Anterior cingulate cortex (tissue), 58 donors: ENCODE measurements at regions not wholly inside any gene's neighbourhood (a gene's known extent, or its start where the extent isn't known, plus 50 kb on each side); places are given as distances from the start of the nearest gene placed in this dataset.

Experiments used
- DNase-seq, 58 donors: peaks; one replicate each; lab custom pipeline; 2025; lab: John Stamatoyannopoulos, UW

DNA sequence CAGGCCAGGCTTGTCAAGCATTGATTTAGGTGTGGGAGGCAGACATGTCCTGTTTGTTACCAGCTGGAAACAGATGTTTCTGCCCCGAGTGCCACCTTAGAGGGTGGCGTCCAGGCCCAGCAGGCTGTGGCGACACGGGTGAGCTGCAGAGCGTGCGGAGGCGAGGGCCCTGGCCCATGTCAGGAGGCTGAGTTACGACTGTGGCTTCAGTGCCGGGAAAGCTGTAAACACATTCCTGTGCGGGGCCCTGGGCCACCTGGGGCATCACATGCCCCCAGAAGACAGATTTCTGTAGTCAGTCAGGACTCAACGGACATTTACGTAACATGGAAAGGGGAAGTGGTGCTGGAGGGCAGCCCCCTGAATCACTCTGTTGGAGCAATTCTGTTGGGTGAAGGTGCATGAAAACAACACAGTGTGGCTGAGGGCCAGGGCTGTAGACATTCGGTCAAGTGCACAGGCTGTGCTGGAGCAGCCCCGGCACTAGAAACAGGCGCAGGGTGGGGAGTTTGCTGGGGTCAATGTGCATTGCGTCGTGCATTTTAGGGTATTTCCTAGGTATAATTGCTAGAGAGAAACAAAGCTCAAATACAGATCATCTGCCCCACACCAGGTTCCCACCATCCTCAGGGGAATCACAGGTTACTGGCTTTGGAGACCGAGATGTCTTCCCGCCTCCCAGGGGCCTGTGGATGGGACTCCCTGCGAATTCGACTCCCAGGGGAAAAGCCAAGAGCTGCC lies 291.8 kb downstream of the TMEM121 start:
- no peak for DNase-seq

- no peak for DNase-seq
Measured at GRCh38 chr14:105818712-105819005, 292.3 kb downstream of the TMEM121 start.

DNA sequence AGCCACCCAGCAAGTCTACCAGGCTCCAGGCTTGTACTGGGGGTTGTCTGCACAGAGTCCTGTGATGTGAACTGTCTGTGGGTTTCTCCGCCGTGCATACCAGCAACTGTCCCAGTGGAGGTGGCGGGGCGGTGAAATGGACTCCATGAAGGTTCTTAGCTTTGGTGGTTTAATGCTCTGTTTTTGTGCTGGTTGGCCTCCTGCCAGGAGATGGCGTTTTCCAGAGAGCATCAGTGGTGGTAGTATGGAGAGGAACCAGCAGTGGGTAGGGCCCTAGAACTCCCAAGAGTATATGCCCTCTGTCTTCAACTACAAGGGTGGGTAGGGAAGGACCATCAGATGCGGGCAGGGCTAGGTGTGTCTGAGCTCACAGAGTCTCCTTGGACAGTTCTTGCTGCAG lies 303.8 kb downstream of the TMEM121 start:
- DNase-seq, result no peak

DNA sequence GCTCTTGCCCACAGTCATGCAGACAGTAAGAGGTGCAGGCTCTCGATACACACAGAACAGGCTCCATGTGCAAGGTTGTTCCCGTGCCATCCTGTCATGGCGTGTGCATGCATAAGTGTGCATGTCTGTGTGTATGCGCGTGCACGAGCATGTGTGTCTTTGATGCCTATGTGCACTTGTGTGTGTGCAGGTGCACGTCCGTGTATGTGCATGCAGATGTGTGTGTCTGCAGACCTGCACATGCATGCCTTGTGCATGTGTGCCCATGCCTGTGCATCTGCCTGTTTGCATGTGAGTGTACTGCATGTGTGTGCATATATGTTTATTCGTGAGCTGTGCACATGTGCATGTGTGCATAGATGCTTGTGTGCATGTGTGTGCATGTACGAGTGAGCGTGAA lies 309.8 kb downstream of the TMEM121 start:
- DNase-seq, result no peak

- DNase-seq, result no peak
Measured at GRCh38 chr14:105836730-105837129, 310.3 kb downstream of the TMEM121 start.

DNA sequence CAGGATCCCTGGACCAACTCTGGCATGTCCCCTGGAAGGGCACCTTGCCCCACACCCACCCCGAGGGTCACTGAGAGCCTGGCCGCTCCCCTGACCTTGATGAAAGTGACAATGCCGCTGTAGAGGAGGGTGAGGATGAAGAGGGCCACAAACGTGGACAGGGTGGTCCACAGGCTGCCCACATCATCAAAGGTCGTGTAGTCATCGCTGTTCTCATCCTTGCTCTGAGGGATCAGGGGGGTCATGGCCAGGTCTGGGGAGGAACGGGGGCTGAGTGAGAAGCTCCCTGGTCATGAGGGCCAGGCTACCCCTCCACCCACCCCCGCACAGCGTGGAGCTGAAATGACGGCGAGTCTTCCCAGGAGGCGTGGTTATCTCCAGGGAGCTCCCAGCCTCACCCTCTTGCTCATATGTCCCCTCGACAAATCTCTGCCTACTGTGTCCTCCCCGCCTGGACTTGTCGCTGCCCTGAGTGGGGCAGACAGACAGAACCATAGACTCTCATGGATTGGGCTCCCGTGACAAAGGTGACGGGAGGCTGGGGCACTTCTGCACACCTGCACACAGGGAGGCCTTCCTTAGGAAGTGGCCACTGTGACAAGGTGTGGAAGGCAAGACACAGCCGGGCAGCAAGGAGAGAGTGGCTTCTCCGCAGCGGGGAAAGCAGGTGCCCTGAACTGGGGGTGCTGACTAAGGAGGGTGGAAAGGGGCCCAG lies 311.1 kb downstream of the TMEM121 start:
- DNase-seq, result no peak

- no peak for DNase-seq
Measured at GRCh38 chr14:105838107-105838506, 311.7 kb downstream of the TMEM121 start.

GRCh38 chr14:105838591-105839424 lies 312.4 kb downstream of the TMEM121 start:
- no peak for DNase-seq

DNA sequence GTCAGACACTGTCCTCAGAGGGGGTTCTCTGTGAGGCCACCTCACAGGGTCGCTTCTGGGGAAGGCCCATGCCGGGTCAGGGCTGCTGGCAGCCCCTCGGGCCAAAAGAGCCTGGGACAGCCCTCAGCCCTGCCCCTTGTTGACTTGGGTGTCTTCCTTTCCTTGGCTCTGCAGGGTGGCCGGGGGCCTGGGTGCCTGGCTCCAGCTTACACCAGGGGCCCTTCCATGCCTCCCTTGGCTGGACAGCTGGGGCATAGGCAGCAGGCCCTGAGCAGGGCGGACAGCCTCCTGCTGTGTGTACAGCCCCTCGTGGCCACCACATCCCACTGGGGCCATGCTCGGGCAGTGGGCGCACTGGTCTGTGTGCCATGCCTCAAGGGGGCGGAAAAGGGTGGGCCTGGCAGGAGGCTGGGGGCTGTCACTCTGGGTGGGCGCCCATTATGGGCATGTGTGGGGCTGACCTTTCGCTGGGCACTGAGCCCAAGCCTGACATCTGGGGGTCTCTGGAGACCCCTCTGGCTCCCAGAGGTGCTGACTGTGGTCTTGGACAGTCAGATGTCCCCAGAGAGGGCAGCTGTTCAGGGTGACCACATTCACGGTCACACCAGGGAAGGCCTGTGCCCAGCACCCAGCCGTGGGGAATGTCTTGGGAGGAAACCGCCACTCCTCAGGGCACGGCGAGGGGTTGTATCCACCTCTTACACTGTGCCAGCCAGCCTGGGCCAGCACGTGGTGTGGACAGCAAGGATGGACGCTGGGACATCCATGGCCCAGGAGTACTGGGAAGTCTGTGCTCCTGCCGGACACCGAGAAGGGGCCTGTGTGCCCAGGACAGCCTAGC lies 313.3 kb downstream of the TMEM121 start:
- DNase-seq, result no peak

DNA sequence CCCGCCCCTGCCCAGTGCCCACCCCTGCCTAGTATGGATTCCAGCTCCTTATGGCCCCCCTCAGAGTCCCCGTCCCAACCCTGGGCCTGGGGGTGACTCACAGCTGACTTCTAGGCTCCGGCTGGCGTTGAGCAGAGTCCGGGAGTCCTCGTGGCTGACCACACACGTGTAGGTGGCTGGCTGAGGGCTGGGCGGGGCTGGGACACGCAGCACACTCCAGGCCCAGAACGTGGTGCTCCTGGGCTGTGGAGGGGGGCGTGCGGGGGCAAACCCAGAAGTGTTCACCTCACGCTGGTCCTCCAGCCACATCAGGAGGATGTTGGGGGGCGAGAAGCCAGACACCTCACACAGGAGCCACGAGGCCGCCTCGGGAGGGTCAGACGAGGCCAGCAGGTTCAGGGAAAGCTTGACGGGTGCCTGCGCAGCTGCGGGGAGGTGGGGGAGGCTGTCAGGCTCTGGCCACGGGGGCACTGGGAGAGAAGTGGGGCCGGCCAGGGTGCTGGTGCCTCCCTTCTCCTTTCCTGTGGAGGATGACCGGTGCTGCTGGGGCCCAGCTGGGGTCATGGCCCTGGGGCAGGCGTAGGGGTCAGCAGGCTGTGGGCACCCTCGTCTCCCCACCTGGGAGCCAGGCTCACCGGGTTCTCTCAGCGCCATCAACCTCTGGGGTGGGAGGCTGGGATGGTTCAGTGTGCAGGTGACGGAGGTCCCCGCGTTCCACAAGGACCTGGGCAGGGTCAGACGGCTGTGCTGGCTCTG lies 314.1 kb downstream of the TMEM121 start:
- no peak for DNase-seq

GRCh38 chr14:105841022-105842009 lies 314.9 kb downstream of the TMEM121 start:
- no peak for DNase-seq

DNA sequence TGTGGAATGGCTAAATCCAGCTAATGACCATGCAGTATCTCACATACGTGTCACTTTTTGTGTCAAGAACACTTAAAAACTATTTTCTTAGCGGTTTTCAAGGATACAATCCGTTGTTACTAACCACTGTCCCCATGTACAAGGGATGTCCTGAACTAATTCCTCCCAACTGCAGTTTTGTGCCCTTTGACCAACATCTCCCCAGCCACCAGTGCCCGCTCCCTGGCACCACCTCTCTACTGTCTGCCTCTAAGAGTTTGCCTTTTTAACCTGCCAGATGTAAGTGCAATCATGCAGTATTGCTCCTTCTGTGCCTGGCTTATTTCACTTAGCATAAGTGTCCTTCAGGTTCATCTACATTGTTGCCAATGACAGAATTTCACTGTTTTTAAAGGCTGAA lies 315.7 kb downstream of the TMEM121 start:
- no peak for DNase-seq

GRCh38 chr14:105843444-105844046 lies 317.2 kb downstream of the TMEM121 start:
- DNase-seq, result no peak

DNA sequence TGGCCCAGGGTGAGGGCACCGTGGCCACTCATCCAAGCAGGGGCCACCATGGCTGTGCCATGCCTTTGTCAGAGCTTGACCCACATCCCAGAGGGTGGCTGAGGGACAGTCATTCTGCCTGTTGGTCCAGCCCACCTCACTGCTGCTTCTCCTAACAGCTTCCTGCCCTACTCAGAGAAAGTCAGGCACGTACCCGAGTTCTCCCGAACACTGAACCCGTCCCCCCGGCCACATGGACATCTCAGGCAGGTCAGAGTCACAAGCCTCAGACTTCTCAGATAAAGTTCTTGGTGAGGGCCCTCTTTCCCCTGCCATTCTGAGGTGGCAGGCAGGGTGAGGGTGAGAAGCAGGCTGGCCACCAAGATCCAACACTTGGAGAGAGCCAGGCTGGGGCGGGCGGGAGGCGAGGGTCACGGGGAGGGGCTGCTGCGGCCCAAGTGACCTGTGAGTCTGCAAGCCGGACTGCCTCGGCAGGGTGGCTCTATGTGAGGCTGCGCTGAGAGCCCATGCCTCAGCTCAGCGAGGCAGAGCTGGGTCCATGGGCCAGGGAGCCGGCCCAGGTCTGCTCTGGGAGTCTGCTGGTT lies 317.8 kb downstream of the TMEM121 start:
- no peak for DNase-seq

- no peak for DNase-seq
Measured at GRCh38 chr14:105844810-105845724, 318.7 kb downstream of the TMEM121 start.

- DNase-seq, result no peak
Measured at GRCh38 chr14:105845725-105846309, 319.4 kb downstream of the TMEM121 start.
